ENCODE measurements at regions not wholly inside any gene's neighbourhood (a gene's known extent, or its start where the extent isn't known, plus 50 kb on each side); places are given as distances from the start of the nearest gene placed in this dataset.

- no peak for DNase-seq (ENCODE audit: low spot score)
- ChIA-PET POLR2A (no interaction called here), CTCF (interaction anchor here (0.9 kb wide), 1 partner anchor 13 kb away, joined by 3 read pairs; no protein-coding TSS in a partner anchor)
- no peaks in the 10 kb centered on the region for H3K27me3 Mint-ChIP-seq (ENCODE audit: low read depth)
- no peak for ATAC-seq
- H3K36me3 Mint-ChIP-seq, result peaks cover 8% of the 10 kb centered on the region
- TF ChIP-seq E2F5 (CRISPR knock-in tag; IDR thresholded peaks at IDR 0.05), result no peak
- TF ChIP-seq EMX1 (CRISPR knock-in tag; IDR thresholded peaks at IDR 0.05), result no peak
- TF ChIP-seq, protein P1, sequence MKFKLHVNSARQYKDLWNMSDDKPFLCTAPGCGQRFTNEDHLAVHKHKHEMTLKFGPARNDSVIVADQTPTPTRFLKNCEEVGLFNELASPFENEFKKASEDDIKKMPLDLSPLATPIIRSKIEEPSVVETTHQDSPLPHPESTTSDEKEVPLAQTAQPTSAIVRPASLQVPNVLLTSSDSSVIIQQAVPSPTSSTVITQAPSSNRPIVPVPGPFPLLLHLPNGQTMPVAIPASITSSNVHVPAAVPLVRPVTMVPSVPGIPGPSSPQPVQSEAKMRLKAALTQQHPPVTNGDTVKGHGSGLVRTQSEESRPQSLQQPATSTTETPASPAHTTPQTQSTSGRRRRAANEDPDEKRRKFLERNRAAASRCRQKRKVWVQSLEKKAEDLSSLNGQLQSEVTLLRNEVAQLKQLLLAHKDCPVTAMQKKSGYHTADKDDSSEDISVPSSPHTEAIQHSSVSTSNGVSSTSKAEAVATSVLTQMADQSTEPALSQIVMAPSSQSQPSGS (CRISPR knock-in tag; IDR thresholded peaks at IDR 0.05; ENCODE audit: borderline replicate concordance, low read depth), result no peak
- no peak for TF ChIP-seq SOX15 (CRISPR knock-in tag; IDR thresholded peaks at IDR 0.05)
- TF ChIP-seq PREB (CRISPR knock-in tag; IDR thresholded peaks at IDR 0.05; ENCODE audit: borderline replicate concordance), result no peak
- TF ChIP-seq ZNF425 (CRISPR knock-in tag; conservative IDR thresholded peaks at IDR 0.05), result no peak
- TF ChIP-seq, protein P2, sequence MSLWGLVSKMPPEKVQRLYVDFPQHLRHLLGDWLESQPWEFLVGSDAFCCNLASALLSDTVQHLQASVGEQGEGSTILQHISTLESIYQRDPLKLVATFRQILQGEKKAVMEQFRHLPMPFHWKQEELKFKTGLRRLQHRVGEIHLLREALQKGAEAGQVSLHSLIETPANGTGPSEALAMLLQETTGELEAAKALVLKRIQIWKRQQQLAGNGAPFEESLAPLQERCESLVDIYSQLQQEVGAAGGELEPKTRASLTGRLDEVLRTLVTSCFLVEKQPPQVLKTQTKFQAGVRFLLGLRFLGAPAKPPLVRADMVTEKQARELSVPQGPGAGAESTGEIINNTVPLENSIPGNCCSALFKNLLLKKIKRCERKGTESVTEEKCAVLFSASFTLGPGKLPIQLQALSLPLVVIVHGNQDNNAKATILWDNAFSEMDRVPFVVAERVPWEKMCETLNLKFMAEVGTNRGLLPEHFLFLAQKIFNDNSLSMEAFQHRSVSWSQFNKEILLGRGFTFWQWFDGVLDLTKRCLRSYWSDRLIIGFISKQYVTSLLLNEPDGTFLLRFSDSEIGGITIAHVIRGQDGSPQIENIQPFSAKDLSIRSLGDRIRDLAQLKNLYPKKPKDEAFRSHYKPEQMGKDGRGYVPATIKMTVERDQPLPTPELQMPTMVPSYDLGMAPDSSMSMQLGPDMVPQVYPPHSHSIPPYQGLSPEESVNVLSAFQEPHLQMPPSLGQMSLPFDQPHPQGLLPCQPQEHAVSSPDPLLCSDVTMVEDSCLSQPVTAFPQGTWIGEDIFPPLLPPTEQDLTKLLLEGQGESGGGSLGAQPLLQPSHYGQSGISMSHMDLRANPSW (CRISPR knock-in tag; conservative IDR thresholded peaks at IDR 0.05; ENCODE audit: low read depth), result no peak
- H3K27ac Mint-ChIP-seq, result no peak overlapping the region
- H3K4me1 Mint-ChIP-seq, result no peaks in the 10 kb centered on the region
- H3K9me3 Mint-ChIP-seq, result peaks cover 12% of the 10 kb centered on the region
- no peak overlapping the region for H3K4me3 Mint-ChIP-seq
Measured at GRCh38 chr20:11729806-11730205, 187.9 kb upstream of the BTBD3 start.

GRCh38 chr20:11734431-11734830, 183.3 kb upstream of the BTBD3 start:
- no peak overlapping the region for H3K27ac Mint-ChIP-seq
- ChIA-PET POLR2A (no interaction called here), CTCF (no interaction called here)
- H3K36me3 Mint-ChIP-seq, result peaks cover 8% of the 10 kb centered on the region
- no peak overlapping the region for H3K4me3 Mint-ChIP-seq
- DNase-seq (ENCODE audit: low spot score) (no peak), ATAC-seq (no peak)
- H3K4me1 Mint-ChIP-seq, result no peaks in the 10 kb centered on the region
- no peaks in the 10 kb centered on the region for H3K27me3 Mint-ChIP-seq (ENCODE audit: low read depth)
- peaks cover 18% of the 10 kb centered on the region for H3K9me3 Mint-ChIP-seq
- TF ChIP-seq MLX (CRISPR knock-in tag; IDR thresholded peaks at IDR 0.05) (no peak), NR3C1 (CRISPR knock-in tag; conservative IDR thresholded peaks at IDR 0.05; ENCODE audit: low read depth) (no peak), JUN (CRISPR knock-in tag; IDR thresholded peaks at IDR 0.05) (no peak), NR2C2 (CRISPR knock-in tag; IDR thresholded peaks at IDR 0.05) (no peak), NFYB (CRISPR knock-in tag; conservative IDR thresholded peaks at IDR 0.05; ENCODE audit: low read depth) (no peak), ZBTB43 (CRISPR knock-in tag; IDR thresholded peaks at IDR 0.05) (no peak), OVOL2 (CRISPR knock-in tag; IDR thresholded peaks at IDR 0.05; ENCODE audit: borderline replicate concordance) (no peak), CREB1 (CRISPR knock-in tag; IDR thresholded peaks at IDR 0.05) (no peak), ATF3 (CRISPR knock-in tag; conservative IDR thresholded peaks at IDR 0.05) (no peak), ZNF121 (CRISPR knock-in tag; IDR thresholded peaks at IDR 0.05) (no peak), ZNF416 (CRISPR knock-in tag; IDR thresholded peaks at IDR 0.05) (no peak), TEAD4 (CRISPR knock-in tag; IDR thresholded peaks at IDR 0.05) (no peak)
- TF ChIP-seq, protein P3, sequence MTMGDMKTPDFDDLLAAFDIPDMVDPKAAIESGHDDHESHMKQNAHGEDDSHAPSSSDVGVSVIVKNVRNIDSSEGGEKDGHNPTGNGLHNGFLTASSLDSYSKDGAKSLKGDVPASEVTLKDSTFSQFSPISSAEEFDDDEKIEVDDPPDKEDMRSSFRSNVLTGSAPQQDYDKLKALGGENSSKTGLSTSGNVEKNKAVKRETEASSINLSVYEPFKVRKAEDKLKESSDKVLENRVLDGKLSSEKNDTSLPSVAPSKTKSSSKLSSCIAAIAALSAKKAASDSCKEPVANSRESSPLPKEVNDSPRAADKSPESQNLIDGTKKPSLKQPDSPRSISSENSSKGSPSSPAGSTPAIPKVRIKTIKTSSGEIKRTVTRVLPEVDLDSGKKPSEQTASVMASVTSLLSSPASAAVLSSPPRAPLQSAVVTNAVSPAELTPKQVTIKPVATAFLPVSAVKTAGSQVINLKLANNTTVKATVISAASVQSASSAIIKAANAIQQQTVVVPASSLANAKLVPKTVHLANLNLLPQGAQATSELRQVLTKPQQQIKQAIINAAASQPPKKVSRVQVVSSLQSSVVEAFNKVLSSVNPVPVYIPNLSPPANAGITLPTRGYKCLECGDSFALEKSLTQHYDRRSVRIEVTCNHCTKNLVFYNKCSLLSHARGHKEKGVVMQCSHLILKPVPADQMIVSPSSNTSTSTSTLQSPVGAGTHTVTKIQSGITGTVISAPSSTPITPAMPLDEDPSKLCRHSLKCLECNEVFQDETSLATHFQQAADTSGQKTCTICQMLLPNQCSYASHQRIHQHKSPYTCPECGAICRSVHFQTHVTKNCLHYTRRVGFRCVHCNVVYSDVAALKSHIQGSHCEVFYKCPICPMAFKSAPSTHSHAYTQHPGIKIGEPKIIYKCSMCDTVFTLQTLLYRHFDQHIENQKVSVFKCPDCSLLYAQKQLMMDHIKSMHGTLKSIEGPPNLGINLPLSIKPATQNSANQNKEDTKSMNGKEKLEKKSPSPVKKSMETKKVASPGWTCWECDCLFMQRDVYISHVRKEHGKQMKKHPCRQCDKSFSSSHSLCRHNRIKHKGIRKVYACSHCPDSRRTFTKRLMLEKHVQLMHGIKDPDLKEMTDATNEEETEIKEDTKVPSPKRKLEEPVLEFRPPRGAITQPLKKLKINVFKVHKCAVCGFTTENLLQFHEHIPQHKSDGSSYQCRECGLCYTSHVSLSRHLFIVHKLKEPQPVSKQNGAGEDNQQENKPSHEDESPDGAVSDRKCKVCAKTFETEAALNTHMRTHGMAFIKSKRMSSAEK (CRISPR knock-in tag; IDR thresholded peaks at IDR 0.05; ENCODE audit: borderline replicate concordance), result no peak
